ENCODE measurements at regions not wholly inside any gene's neighbourhood (a gene's known extent, or its start where the extent isn't known, plus 50 kb on each side); places are given as distances from the start of the nearest gene placed in this dataset.

DNA sequence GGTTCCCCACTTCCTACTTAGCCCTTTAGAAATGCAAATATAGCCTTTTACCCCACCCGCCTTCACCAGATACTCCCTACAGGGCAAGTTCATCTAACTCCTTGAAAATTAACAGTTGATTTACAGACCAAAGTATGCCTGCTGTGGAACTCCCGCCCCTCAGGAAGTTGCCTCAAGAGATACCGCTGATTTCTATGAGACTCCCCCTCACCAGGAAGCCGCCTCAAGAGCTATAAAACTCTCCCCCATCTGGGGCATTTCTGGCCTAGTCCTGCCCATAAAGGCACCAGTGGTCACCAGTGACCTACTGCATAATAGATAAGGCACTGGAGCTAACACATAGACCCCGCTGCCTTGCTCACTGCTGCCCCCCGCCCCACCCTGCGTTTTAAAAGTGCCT, 201.7 kb upstream of the UBL3 start:
- TF ChIP-seq, protein P1, sequence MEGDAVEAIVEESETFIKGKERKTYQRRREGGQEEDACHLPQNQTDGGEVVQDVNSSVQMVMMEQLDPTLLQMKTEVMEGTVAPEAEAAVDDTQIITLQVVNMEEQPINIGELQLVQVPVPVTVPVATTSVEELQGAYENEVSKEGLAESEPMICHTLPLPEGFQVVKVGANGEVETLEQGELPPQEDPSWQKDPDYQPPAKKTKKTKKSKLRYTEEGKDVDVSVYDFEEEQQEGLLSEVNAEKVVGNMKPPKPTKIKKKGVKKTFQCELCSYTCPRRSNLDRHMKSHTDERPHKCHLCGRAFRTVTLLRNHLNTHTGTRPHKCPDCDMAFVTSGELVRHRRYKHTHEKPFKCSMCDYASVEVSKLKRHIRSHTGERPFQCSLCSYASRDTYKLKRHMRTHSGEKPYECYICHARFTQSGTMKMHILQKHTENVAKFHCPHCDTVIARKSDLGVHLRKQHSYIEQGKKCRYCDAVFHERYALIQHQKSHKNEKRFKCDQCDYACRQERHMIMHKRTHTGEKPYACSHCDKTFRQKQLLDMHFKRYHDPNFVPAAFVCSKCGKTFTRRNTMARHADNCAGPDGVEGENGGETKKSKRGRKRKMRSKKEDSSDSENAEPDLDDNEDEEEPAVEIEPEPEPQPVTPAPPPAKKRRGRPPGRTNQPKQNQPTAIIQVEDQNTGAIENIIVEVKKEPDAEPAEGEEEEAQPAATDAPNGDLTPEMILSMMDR (conservative IDR thresholded peaks at IDR 0.05; ENCODE audit: low read depth in 2 of 2), result peak in 1 of 2 experiments; percentile 21; a peak in 1 of 4 replicates
- TF ChIP-seq JUNB (IDR thresholded peaks at IDR 0.05; ENCODE audit: unreplicated experiment) (no peak), EZH2 (IDR thresholded peaks at IDR 0.05; ENCODE audit: low read depth, unreplicated experiment) (no peak), POLR2AphosphoS5 (IDR thresholded peaks at IDR 0.05; ENCODE audit: low read depth) (no peak)

Measured in GM23338 (cell line).